ENCODE measurements at regions not wholly inside any gene's neighbourhood (a gene's known extent, or its start where the extent isn't known, plus 50 kb on each side); places are given as distances from the start of the nearest gene placed in this dataset.

GRCh38 chr20:19077370-19078220 is 134.8 kb upstream of the SLC24A3 start:
- no peak for TF ChIP-seq CTCF (optimal IDR thresholded peaks at IDR 0.05 in 1 of 3, IDR thresholded peaks at IDR 0.05 in 1 of 3, conservative IDR thresholded peaks at IDR 0.05 in 1 of 3; ENCODE audit: extremely low read depth in 1 of 3, insufficient read depth in 2 of 3, low read length in 3 of 3)
- no peak for TF ChIP-seq EZH2 (IDR thresholded peaks at IDR 0.05; ENCODE audit: low read length)
